ENCODE measurements at regions not wholly inside any gene's neighbourhood (a gene's known extent, or its start where the extent isn't known, plus 50 kb on each side); places are given as distances from the start of the nearest gene placed in this dataset.

GRCh38 chr6:11925805-11926204 is 86.3 kb upstream of the HIVEP1 start:
- no peak for TF ChIP-seq ZIC2 (tag by site-specific recombination; IDR thresholded peaks at IDR 0.05)
- no peak for TF ChIP-seq HOXA7 (CRISPR knock-in tag; IDR thresholded peaks at IDR 0.05; ENCODE audit: borderline replicate concordance)
- TF ChIP-seq ZNF660 (tag by site-specific recombination; IDR thresholded peaks at IDR 0.05), result no peak
- no peak for TF ChIP-seq TCF7L2 (IDR thresholded peaks at IDR 0.05; ENCODE audit: borderline replicate concordance, low read depth, low read length)
- no peak for TF ChIP-seq ATF2 (tag by site-specific recombination; IDR thresholded peaks at IDR 0.05; ENCODE audit: low read depth)
